ENCODE measurements at regions not wholly inside any gene's neighbourhood (a gene's known extent, or its start where the extent isn't known, plus 50 kb on each side); places are given as distances from the start of the nearest gene placed in this dataset.
"Not testable (repeated sequence)": the region's sequence is repeated elsewhere in the genome, so short reads cannot be mapped to it uniquely, and the experiment has no call there.

DNA sequence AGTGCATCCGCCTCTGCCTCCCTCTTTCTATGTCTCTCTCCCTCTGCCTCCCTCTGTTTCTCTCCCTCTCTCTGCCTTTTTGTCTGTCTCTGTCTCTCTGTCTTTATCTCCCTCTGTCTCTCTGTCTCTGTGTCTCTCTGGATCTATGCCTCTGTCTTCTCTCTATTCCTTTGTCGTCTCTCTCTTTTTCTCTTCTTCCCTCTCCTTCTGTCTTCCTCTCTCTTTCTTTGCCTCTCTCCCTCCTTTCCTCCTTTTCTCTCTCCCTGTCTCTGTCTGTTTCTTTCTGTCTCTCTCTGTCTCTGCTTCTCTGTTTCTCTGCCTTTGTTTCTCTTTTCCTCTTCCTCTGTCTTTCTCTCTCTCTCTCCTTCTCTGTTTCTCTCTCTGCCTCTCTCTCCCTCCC lies 678.8 kb upstream of the NRP1 start:
- no peak for DNase-seq

- peak; percentile 26 to 46 for DNase-seq
Observed at GRCh38 chr10:34010891-34011290, 676.4 kb upstream of the NRP1 start.

- not testable (repeated sequence) for DNase-seq
Observed at GRCh38 chr10:34010228-34010627, 675.8 kb upstream of the NRP1 start.

- no peak for DNase-seq
Observed at GRCh38 chr10:34008656-34009055, 674.2 kb upstream of the NRP1 start.

- DNase-seq, result no peak
Observed at GRCh38 chr10:34006471-34006870, 672.0 kb upstream of the NRP1 start.

DNA sequence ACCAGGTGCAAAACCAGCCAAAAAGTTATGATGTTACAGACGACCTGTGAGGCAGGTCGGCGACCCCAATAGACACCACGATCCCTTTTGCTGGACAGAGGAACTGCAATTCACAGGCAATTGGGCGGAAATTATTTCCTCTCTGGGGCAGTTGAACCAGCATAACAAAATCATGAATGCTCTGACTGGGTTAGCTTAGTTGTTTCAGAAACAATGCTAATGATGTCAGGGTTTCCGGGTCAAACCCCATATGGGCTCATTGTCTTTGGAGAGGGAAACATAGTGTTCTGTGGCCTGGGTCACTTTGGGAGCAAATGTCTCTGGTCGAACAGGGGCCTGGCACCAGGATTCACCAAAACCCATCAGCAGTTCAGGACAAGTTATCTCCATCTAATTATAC lies 669.1 kb upstream of the NRP1 start:
- no peak for DNase-seq

- DNase-seq, result no peak
Observed at GRCh38 chr10:34002896-34003295, 668.4 kb upstream of the NRP1 start.

GRCh38 chr10:34001831-34002230 lies 667.4 kb upstream of the NRP1 start:
- DNase-seq, result no peak

DNA sequence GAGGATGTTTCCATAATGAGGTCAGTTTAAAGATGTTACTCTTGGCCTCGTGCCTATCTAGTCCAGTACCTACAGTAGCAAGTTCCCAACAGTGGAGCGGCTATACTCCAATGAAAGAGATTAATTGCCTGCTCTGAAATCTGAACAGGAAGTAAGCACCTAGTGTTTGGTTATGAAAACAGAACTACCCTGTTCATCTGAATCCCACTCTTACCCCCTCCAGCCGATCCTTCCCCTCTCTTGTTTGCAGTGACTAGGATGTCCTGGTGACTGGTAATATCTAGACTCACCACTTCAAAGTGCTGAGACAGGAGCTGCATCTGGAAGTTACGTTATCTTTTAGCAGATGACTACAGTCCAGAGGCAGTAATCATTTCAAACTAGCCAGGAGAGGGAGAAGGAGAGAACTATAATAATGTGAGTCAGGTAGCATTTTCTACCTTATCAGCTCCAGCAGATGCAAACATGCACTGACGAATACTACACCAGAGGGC lies 666.7 kb upstream of the NRP1 start:
- DNase-seq, result no peak

- DNase-seq, result no peak
Observed at GRCh38 chr10:33993917-33994316, 659.5 kb upstream of the NRP1 start.

GRCh38 chr10:33991924-33992323 lies 657.5 kb upstream of the NRP1 start:
- no peak for DNase-seq

DNA sequence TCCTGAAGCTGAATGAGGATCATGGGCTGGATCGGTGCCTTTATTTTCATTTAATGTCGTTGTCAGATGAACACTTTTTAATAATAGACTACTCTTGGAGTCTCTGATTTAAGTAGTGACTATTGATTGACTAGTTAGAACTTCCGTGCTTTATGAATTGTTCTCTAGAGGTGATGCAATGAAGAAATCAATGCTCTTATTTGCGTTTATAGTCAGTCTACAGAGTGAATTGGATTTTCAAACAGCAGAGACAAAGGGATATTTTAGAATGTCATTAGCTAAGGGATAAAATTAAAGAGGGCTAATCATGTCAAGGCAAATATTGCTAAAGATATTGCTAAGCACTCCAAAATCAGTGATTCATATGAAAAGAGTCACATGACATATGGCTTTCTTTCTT lies 652.0 kb upstream of the NRP1 start:
- no peak for DNase-seq

GRCh38 chr10:33986016-33986415 lies 651.5 kb upstream of the NRP1 start:
- DNase-seq, result peak; percentile 20 to 52

DNA sequence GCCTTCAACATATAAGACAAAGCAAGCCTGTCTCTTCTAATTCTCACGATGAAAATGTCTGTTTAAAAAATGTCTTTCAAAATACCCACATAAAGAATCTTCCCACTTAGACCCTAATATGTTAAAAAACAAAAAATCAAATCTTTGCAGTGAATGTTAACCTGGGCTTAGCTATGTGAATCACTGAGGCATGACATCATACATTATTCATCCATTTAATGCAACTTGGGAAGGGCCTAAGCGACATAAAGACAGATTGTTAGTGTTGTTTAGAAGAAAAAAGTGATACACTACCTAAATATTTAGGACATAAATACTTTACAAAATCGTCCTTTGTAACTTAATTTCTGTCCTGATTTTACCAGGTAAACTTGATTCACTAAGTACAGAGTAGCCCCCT lies 648.5 kb upstream of the NRP1 start:
- DNase-seq, result no peak

DNA sequence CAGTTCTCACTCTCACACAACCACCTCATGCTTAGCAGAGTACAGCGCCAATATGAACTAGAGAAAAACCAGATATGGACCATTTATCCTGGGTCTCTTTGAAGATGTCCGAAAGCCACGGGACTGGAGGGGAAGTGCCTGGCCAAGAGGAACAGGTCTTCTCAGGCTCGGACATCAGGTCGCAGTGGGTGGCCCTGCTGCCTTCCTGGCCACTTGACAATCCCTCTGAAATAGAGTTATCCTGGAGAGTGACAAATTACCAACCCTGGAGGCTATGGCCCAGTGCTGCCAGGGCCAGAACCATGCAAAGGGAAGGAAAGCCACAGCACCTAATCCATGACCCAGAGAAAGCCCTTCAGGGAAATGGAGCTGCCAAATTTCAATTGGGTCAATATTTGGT lies 646.8 kb upstream of the NRP1 start:
- DNase-seq, result no peak

- DNase-seq, result no peak
Observed at GRCh38 chr10:33979195-33979594, 644.7 kb upstream of the NRP1 start.

DNA sequence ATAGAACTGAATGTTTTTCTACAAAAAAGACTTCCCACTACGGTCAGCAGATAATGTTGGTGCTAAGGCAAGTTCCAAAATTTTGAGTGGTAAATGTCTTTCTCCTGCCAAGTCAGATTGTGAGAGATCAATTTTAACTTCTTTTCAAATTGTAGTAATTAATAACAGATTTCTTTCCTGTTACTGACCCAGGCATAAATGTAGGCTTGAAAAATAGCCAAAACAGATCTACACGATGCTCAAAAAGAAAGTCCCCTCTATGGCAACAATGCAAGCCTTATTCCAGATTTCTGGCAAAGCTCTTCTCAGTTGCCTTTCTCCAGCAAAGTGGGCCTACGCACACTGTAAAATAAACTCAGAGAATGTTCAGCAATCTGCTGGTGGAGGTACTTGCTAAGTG lies 641.0 kb upstream of the NRP1 start:
- no peak for DNase-seq

DNA sequence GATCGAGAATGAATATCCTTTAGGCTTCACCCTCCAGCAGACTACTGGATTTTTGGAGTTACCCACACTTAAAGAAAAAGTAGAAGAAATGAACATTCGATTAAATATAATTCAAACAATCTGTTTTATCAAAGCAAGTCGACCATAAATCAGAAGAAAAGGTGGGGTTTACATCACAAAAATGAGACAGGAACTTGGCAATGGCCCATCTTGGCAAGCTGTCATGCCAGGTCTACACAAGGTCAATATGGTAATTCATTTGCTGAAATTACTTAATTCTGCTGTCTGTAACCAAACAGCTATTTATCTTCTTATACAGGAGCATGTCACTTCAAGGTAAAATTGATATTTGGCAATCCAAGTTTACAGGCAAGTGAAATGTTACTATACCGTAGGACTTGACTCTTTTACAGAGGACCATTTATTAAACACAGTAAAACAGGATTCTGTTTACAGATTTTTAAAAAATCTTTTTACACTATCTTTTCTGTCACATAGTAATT lies 640.6 kb upstream of the NRP1 start:
- no peak for DNase-seq

- DNase-seq, result no peak
Observed at GRCh38 chr10:33968983-33969382, 634.5 kb upstream of the NRP1 start.

GRCh38 chr10:33967606-33968120 lies 633.2 kb upstream of the NRP1 start:
- DNase-seq, result no peak

- DNase-seq, result no peak
Observed at GRCh38 chr10:33966946-33967345, 632.5 kb upstream of the NRP1 start.

DNA sequence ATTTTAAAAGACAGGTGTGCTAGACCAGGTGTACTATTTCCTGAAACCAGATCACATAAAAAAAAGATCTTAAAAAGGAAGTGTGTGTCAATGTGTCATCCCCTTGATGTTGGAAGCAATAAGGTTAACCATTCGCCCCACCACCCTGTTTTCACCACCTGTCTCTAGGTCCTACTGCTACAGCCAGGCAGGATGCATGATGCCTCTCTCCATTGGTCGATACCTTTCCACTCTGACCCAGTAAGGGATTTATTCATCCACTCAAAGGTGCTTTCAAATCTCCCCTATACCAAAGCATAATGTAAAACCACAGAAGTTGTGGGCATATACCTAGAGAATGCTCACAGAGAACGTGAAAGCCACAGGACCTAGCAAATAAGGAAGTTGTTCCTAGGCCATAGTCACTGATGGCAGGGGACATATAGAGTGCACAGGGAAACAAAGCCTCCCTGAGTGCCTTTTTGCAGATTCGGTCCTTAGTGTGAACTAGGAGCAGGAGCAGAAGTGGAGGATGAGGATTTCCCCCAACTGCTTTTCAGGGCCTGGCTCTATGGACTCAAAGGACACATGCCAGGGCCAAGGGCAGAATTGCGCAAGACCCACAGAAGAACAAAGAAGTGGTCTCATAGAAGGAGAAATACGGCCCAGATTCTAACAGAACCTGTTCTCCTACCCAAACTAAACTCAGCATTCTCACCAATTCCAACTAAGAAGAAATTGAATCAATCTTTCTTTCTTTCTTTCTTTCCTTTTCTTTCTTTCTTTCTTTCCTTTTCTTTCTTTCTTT lies 631.5 kb upstream of the NRP1 start:
- peak in 1 of 2 donors; percentile 1 for DNase-seq

GRCh38 chr10:33963729-33964128 lies 629.3 kb upstream of the NRP1 start:
- no peak for DNase-seq

DNA sequence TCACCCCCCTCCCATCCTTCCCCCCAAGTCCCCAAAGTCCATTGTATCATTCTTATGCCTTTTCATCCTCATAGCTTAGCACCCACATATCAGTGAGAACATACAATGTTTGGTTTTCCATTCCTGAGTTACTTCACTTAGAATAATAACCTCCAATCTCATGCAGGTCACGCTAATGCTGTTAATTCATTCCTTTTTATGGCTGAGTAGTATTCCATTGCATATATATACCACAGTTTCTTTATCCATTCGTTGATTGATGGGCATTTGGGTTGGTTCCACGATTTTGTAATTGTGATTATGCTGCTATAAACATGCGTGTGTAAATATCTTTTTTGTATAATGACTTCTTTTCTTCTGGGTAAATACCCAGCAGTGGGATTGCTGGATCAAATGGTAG lies 621.9 kb upstream of the NRP1 start:
- DNase-seq, result not testable (repeated sequence)

Data from inflammatory macrophage (primary cell).